Immature natural killer cell (primary cell): ENCODE measurements at regions not wholly inside any gene's neighbourhood (a gene's known extent, or its start where the extent isn't known, plus 50 kb on each side); places are given as distances from the start of the nearest gene placed in this dataset.

Experiments
- DNase-seq, 3 donors: peaks; one replicate each; pipeline ENCODE4 v3.0.0; 2022; ENCODE audit warnings: mixed read lengths in 1 of 3
- H3K27ac Mint-ChIP-seq, 6 donors: one replicate each; pipeline ENCODE4 v1.8.0; 2020; ENCODE audit warnings: mixed read lengths in 6 of 6, mild to moderate bottlenecking in 5 of 6, inconsistent platforms in 4 of 6, moderate library complexity in 3 of 6
- H3K27me3 Mint-ChIP-seq, 3 donors: one replicate each; pipeline ENCODE4 v1.8.0; 2020 to 2021; ENCODE audit warnings: low read depth in 3 of 3, mild to moderate bottlenecking in 3 of 3, mixed read lengths in 3 of 3, moderate library complexity in 3 of 3, inconsistent platforms in 1 of 3
- H3K36me3 Mint-ChIP-seq, 3 donors: one replicate each; pipeline ENCODE4 v1.8.0; 2020; ENCODE audit warnings: mixed read lengths in 3 of 3, inconsistent platforms in 2 of 3, mild to moderate bottlenecking in 2 of 3
- H3K4me1 Mint-ChIP-seq, 2 donors: one replicate each; pipeline ENCODE4 v1.8.0; 2020; ENCODE audit warnings: inconsistent platforms in 2 of 2, mild to moderate bottlenecking in 2 of 2, mixed read lengths in 2 of 2, moderate library complexity in 1 of 2
- H3K4me3 Mint-ChIP-seq, 5 donors: one replicate each; pipeline ENCODE4 v1.8.0; 2020; ENCODE audit warnings: mild to moderate bottlenecking in 5 of 5, mixed read lengths in 5 of 5, inconsistent platforms in 3 of 5, moderate library complexity in 3 of 5
- H3K9me3 Mint-ChIP-seq, 6 donors: one replicate each; pipeline ENCODE4 v1.8.0; 2020; ENCODE audit warnings: mild to moderate bottlenecking in 6 of 6, mixed read lengths in 6 of 6, inconsistent platforms in 4 of 6, moderate library complexity in 3 of 6

DNA sequence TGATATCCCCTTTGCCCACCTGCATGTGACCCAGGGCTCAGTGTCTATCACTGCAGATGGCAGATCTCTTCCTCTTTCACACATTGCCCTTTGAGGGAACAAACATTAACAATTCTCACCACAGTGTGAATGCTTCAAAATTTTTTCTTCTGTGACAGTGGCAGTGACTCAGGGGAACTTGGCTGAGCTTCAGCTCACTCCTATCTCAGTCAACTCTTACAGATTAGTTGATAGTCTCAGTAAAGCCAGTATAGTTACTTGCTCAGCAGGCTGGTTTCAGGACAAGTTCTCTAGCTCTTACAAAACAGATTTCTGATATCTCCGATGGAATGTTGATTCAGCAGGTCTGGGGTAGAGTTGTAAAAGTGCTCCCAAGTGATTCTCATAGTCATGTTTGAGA is 166.9 kb downstream of the DLEU7 start:
- Mint-ChIP-seq H3K4me3 (peak overlapping the region; percentile 10 to 65 (median 55)), H3K4me1 (peaks cover 39 to 44% of the 10 kb centered on the region in 2 donors), H3K36me3 (no peaks in the 10 kb centered on the region), H3K27ac (peak overlapping the region in 5 of 6 donors; percentile 9 to 78 (median 44)), H3K9me3 (no peaks in the 10 kb centered on the region), H3K27me3 (peaks cover 31 to 54% (median 40%) of the 10 kb centered on the region in 3 donors)
- DNase-seq = peak; percentile 64 to 70 (median 65)

DNA sequence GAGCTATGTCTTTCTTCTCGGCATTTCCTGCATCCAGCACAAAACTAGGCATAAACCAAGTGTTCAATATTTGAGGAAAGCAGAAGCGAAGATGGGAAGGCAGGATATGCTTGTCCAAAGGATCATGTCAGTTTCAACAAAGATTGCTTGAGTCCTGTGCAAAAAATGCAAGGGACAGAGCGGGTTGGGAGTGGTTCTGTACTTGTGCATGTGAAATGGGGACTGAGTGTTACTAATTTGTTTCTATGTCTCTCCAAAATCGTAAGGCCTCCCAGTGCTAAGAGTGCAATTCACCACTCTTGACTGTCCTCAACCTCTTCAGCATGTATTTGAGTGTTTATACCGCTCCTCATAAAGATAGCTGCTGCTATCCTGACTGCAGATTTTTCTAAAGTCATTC is 166.2 kb downstream of the DLEU7 start:
- Mint-ChIP-seq H3K9me3 (no peaks in the 10 kb centered on the region), H3K4me1 (peaks cover 39 to 44% of the 10 kb centered on the region in 2 donors), H3K4me3 (peak overlapping the region; percentile 10 to 65 (median 57)), H3K27me3 (peaks cover 27 to 59% (median 37%) of the 10 kb centered on the region in 3 donors), H3K27ac (peak overlapping the region in 1 of 6 donors; percentile 44), H3K36me3 (no peaks in the 10 kb centered on the region)
- no peak for DNase-seq

GRCh38 chr13:50677687-50678463 is 165.6 kb downstream of the DLEU7 start:
- H3K27me3 Mint-ChIP-seq = peaks cover 27 to 62% (median 43%) of the 10 kb centered on the region in 3 donors

DNA sequence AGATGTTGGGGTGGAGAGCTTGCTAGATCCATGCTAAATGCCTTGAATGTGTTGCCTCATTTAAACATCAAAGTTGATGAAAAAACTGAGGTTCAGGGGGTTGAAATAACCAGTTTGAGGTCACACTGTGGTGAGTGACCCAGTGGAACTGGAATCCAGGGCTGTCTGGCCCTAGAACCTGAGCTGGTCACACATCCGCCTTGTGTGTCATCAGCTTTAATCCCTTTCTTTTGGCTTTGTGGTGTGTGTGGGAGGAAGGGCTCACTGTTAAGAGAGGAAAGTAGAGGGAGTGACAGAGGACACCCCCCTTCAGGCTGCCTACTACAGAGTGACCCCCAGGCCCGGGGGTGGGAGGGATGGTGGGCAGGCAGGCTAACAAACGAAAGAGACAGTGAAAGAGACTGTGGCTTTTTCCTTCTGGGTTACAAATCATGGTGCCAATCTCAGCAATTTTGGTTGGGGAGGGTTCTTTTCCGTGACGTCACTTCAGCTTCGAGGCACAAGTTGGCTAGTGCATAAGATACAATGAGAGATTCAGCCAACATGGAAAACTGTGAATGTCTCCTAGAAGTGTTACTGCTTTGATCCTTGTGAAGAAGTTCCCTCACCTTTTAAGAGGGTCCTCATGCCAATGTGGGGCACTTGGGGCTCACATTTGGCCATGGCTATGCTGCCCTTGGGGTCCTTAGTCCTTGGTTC is 164.9 kb downstream of the DLEU7 start:
- H3K4me1 Mint-ChIP-seq = peaks cover 40 to 46% of the 10 kb centered on the region in 2 donors
- peak overlapping the region; percentile 18 to 33 (median 23) for H3K4me3 Mint-ChIP-seq
- H3K36me3 Mint-ChIP-seq = no peaks in the 10 kb centered on the region
- H3K9me3 Mint-ChIP-seq = no peaks in the 10 kb centered on the region
- H3K27me3 Mint-ChIP-seq = peaks cover 28 to 67% (median 40%) of the 10 kb centered on the region in 3 donors
- peak overlapping the region in 4 of 6 donors; percentile 25 to 58 (median 44) for H3K27ac Mint-ChIP-seq
- peak; percentile 33 to 45 (median 43) for DNase-seq

More at GRCh38 chr13:50677687-50678463, 165.6 kb downstream of the DLEU7 start:
- Mint-ChIP-seq H3K9me3 (no peaks in the 10 kb centered on the region), H3K36me3 (no peaks in the 10 kb centered on the region), H3K4me1 (peaks cover 39 to 44% of the 10 kb centered on the region in 2 donors), H3K4me3 (peak overlapping the region in 3 of 5 donors; percentile 18 to 27 (median 21)), H3K27ac (peak overlapping the region in 2 of 6 donors; percentile 41 to 58)
- no peak for DNase-seq

DNA sequence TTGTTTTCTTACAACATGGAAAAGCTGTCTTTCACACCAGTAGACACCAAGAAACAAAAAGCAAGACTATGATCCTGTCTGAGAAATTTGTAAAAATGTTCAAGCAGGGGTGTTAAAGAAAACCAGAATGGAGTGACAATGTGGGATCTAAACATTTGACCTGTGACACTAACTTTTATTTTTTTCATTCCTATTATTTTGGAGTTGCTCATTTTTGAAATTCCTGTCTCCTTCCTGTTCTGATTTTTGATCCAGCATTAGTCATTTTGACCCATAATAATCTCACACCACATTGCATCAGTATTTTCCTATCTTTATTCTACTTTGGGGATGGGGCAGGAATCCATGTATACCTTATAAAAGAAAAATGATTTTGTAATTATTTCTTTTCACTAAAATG is 164.2 kb downstream of the DLEU7 start:
- H3K27me3 Mint-ChIP-seq = peaks cover 33 to 74% (median 40%) of the 10 kb centered on the region in 3 donors
- H3K4me3 Mint-ChIP-seq = peak overlapping the region in 2 of 5 donors; percentile 13 to 31
- H3K36me3 Mint-ChIP-seq = no peaks in the 10 kb centered on the region
- H3K4me1 Mint-ChIP-seq = peaks cover 47 to 53% of the 10 kb centered on the region in 2 donors
- no peak for DNase-seq
- no peaks in the 10 kb centered on the region for H3K9me3 Mint-ChIP-seq
- peak overlapping the region in 1 of 6 donors; percentile 58 for H3K27ac Mint-ChIP-seq

DNA sequence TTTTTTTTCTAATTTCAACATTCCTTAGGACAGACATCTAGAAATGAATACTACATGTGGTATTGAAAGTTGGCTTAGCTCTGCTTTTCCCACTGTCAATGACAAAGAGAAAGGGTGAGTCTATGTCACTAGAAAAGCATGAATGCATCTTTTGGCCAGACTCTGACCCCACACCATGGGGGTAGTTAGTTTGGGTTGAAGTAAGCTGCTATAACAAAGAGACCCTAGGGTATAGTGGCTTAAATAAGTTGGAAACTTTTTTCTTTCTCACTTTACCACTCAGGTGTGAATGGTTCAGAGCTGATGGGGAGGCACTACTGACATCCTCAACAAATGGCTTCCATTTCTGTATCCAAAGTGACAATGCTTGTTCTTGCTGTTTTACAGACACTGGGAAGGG is 161.5 kb downstream of the DLEU7 start:
- Mint-ChIP-seq H3K27me3 (peaks cover 34 to 70% (median 50%) of the 10 kb centered on the region in 3 donors), H3K9me3 (no peaks in the 10 kb centered on the region), H3K27ac (peak overlapping the region in 1 of 6 donors; percentile 30), H3K4me3 (no peak overlapping the region), H3K36me3 (no peaks in the 10 kb centered on the region), H3K4me1 (peaks cover 45 to 61% of the 10 kb centered on the region in 2 donors)
- no peak for DNase-seq

DNA sequence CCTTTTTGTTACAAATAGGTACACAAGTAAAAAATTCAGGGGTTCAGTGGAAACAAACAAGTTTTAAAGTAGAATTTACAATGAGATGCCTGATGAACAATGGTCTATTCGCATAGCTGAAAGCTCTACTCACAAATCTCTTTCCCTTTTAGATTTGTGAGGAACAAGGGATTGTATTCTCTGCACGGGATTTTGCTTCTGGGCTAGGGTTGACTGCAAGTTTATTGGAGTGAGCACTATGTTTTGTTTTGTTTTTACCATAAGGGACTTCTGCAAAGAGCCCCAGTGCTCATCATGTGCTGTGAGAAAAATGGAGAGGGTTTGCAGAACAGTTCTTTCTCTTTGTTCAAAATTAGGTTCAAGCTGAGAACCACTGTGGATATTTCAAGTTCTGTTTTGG is 160.5 kb downstream of the DLEU7 start:
- peaks cover 38 to 55% of the 10 kb centered on the region in 2 donors for H3K4me1 Mint-ChIP-seq
- no peaks in the 10 kb centered on the region for H3K9me3 Mint-ChIP-seq
- H3K27me3 Mint-ChIP-seq = peaks cover 38 to 65% (median 50%) of the 10 kb centered on the region in 3 donors
- no peaks in the 10 kb centered on the region for H3K36me3 Mint-ChIP-seq
- no peak overlapping the region for H3K27ac Mint-ChIP-seq
- DNase-seq = no peak
- H3K4me3 Mint-ChIP-seq = no peak overlapping the region

DNA sequence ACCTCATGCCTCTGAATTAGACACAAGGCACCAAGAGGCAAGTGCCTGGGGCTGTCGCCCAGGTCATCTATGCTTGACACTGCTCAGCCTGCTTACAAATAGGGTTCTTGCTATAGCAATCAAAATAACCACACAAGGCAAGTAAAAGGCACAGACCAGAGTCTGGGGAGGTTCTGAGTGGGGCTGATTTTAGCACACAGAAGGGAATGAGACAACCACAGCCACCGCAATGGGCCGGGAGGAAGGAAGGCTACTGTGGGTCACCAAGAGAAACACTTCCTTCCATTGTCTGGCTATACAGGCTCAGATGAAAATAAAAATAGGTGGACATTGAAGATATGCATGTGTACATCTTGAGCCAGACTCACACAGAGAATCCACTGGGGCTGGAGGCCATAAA is 159.1 kb downstream of the DLEU7 start:
- Mint-ChIP-seq H3K27me3 (peaks cover 29 to 53% (median 36%) of the 10 kb centered on the region in 3 donors), H3K4me3 (no peak overlapping the region), H3K4me1 (peaks cover 24 to 41% of the 10 kb centered on the region in 2 donors), H3K9me3 (no peaks in the 10 kb centered on the region), H3K36me3 (no peaks in the 10 kb centered on the region), H3K27ac (no peak overlapping the region)
- peak; percentile 18 to 28 (median 19) for DNase-seq

- Mint-ChIP-seq H3K36me3 (no peaks in the 10 kb centered on the region), H3K27ac (no peak overlapping the region), H3K9me3 (no peaks in the 10 kb centered on the region), H3K4me1 (peaks cover 21 to 37% of the 10 kb centered on the region in 2 donors), H3K4me3 (no peak overlapping the region), H3K27me3 (peaks cover 21 to 42% (median 29%) of the 10 kb centered on the region in 3 donors)
- no peak for DNase-seq
Observed at GRCh38 chr13:50685491-50685890, 158.0 kb downstream of the DLEU7 start.

GRCh38 chr13:50685956-50686355 is 157.5 kb downstream of the DLEU7 start:
- H3K27ac Mint-ChIP-seq = no peak overlapping the region

GRCh38 chr13:50686551-50686950 is 156.9 kb downstream of the DLEU7 start:
- peaks cover 21 to 40% (median 25%) of the 10 kb centered on the region in 3 donors for H3K27me3 Mint-ChIP-seq
- DNase-seq = peak; percentile 12 to 43 (median 32)

More at GRCh38 chr13:50685956-50686355, 157.5 kb downstream of the DLEU7 start:
- Mint-ChIP-seq H3K4me1 (peaks cover 21 to 37% of the 10 kb centered on the region in 2 donors), H3K4me3 (no peak overlapping the region), H3K36me3 (no peaks in the 10 kb centered on the region), H3K27me3 (peaks cover 21 to 40% (median 27%) of the 10 kb centered on the region in 3 donors), H3K9me3 (no peaks in the 10 kb centered on the region)
- no peak for DNase-seq

DNA sequence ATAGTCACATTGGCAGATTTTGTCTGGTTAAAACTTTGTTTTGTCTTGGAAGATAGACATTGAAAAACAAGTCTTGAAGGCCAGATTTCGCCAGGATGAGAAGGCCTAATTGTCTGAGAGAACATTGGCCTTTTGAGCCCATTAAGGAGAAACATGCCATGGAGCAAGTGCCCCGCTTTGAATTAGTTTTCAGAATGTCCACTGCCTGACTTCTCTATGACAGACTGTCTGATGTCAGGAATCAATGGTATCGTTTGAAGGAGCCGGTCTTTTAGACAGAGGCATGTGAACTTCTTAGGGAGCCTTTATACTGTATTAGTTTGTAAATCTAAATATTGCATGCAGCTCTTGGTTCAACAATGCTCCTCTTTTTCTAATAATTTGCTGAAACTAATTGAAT is 155.9 kb downstream of the DLEU7 start:
- Mint-ChIP-seq H3K27me3 (peaks cover 21 to 35% (median 25%) of the 10 kb centered on the region in 3 donors), H3K4me3 (no peak overlapping the region), H3K9me3 (peaks cover 0 to 2% (median 0%) of the 10 kb centered on the region in 6 donors), H3K27ac (no peak overlapping the region), H3K4me1 (peaks cover 22 to 43% of the 10 kb centered on the region in 2 donors), H3K36me3 (no peaks in the 10 kb centered on the region)
- no peak for DNase-seq

More at GRCh38 chr13:50686551-50686950, 156.9 kb downstream of the DLEU7 start:
- no peaks in the 10 kb centered on the region for H3K9me3 Mint-ChIP-seq
- peaks cover 22 to 43% of the 10 kb centered on the region in 2 donors for H3K4me1 Mint-ChIP-seq
- H3K27ac Mint-ChIP-seq = no peak overlapping the region
- no peaks in the 10 kb centered on the region for H3K36me3 Mint-ChIP-seq
- H3K4me3 Mint-ChIP-seq = peak overlapping the region; percentile 26 to 55 (median 36)

DNA sequence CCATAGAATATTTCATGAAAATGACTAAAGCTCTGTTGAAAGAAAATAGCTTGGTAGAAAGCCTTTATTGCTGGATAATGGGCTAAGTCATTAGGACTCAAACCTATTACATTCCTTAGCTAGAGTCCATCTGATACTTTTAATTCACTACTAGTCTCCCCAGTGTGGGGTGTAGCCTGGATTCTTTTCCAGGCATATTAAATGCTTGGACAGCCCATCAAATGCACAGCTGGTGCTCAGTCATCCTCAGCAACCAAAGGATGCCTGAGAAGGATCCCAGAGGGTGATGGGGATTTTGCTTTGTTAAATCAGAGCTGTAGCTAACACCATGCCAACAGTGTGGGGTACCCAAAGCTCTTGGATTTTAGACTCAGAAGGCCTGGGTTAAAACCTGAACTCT is 153.5 kb downstream of the DLEU7 start:
- Mint-ChIP-seq H3K4me3 (no peak overlapping the region), H3K9me3 (peaks cover 0 to 2% (median 0%) of the 10 kb centered on the region in 6 donors), H3K27me3 (peaks cover 8 to 23% (median 17%) of the 10 kb centered on the region in 3 donors), H3K4me1 (peaks cover 9 to 29% of the 10 kb centered on the region in 2 donors), H3K36me3 (no peaks in the 10 kb centered on the region), H3K27ac (no peak overlapping the region)
- DNase-seq = no peak
